ENCODE measurements at regions not wholly inside any gene's neighbourhood (a gene's known extent, or its start where the extent isn't known, plus 50 kb on each side); places are given as distances from the start of the nearest gene placed in this dataset.
"Not testable (repeated sequence)": the region's sequence is repeated elsewhere in the genome, so short reads cannot be mapped to it uniquely, and the experiment has no call there.

- Mint-ChIP-seq H3K27me3 (no peaks in the 10 kb centered on the region), H3K4me3 (no peak overlapping the region), H3K36me3 (no peaks in the 10 kb centered on the region), H3K4me1 (no peaks in the 10 kb centered on the region), H3K9me3 (ENCODE audit: low read depth) (no peaks in the 10 kb centered on the region), H3K27ac (no peak overlapping the region)
- DNase-seq: no peak
- ATAC-seq: no peak
- CTCF ChIA-PET: no interaction called here
Observed at GRCh38 chr9:106174346-106174745, 480.0 kb downstream of the TMEM38B start.

DNA sequence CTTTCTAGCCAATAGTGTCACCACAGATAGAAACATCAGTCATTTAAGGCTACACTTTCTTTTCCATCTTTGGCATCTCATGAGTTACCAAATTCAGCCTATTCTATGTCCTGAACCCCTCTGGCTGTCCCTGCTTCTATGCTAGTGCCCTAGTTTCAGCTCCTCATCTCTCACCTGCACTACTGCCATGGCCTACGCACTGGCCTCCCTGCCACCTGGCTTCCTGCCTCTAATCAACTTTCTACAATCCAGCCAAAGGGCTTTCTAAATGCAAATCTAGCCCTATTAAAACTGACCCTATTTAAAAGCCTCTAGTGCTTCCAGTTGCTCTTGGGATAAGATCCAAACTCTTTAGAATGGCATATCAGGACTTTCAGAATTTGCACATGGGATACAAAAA is 482.9 kb downstream of the TMEM38B start:
- Mint-ChIP-seq H3K4me3 (no peak overlapping the region), H3K27me3 (no peaks in the 10 kb centered on the region), H3K9me3 (ENCODE audit: low read depth) (no peaks in the 10 kb centered on the region), H3K4me1 (no peaks in the 10 kb centered on the region), H3K36me3 (no peaks in the 10 kb centered on the region), H3K27ac (no peak overlapping the region)
- DNase-seq (no peak), ATAC-seq (no peak)
- CTCF ChIA-PET: no interaction called here

DNA sequence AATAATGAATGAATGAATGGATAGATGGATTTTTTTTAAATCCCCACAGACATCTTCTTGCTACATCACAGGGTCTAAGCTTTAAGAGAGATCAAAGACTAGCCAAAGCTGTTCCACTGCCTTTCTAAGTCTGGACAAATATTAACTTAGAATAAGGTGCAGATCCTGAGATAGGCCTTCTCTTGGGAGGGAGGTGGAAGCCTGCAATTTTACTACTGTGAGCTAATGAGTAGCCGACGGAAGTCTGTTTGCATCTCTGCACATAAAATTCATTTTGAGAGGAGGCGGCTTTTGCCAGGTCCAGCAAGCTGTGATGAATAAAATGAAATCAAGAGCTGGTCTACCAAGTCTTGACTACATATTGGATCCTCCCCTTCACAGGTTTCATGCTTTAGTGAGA is 484.9 kb downstream of the TMEM38B start:
- Mint-ChIP-seq H3K27ac (no peak overlapping the region), H3K4me3 (no peak overlapping the region), H3K9me3 (ENCODE audit: low read depth) (no peaks in the 10 kb centered on the region), H3K4me1 (no peaks in the 10 kb centered on the region), H3K27me3 (no peaks in the 10 kb centered on the region), H3K36me3 (no peaks in the 10 kb centered on the region)
- no peak for DNase-seq
- CTCF ChIA-PET: no interaction called here
- no peak for ATAC-seq

- H3K9me3 Mint-ChIP-seq (ENCODE audit: low read depth); H3K4me1 Mint-ChIP-seq; CTCF ChIA-PET; ATAC-seq; H3K4me3 Mint-ChIP-seq; H3K36me3 Mint-ChIP-seq; DNase-seq; H3K27ac Mint-ChIP-seq; H3K27me3 Mint-ChIP-seq: not testable (repeated sequence)
Observed at GRCh38 chr9:106203815-106204516, 509.6 kb downstream of the TMEM38B start.

GRCh38 chr9:106207298-106207697 is 513.0 kb downstream of the TMEM38B start:
- CTCF ChIA-PET: no interaction called here
- ATAC-seq: no peak
- no peaks in the 10 kb centered on the region for H3K27me3 Mint-ChIP-seq
- no peak overlapping the region for H3K4me3 Mint-ChIP-seq
- H3K36me3 Mint-ChIP-seq: no peaks in the 10 kb centered on the region
- H3K27ac Mint-ChIP-seq: no peak overlapping the region
- DNase-seq: no peak
- peaks cover 8% of the 10 kb centered on the region for H3K9me3 Mint-ChIP-seq (ENCODE audit: low read depth)
- no peaks in the 10 kb centered on the region for H3K4me1 Mint-ChIP-seq

DNA sequence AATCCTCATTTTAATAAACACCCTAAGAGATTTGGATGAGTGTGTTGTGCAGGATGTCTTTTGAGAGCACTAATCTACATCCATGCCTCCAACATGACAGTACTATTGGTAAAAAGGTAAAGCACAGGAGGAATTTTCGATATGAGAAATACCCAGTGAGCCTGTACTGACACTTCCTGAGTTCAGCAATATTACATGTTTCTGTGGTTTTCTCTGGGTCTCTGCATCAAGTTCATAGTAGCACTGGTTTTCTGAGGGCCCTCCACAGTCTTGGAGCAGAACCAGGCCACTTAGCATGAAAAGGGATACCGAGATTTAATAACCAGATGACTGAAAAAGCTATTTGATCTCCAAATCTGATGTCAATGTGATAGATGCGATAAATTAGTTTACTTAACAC is 524.1 kb downstream of the TMEM38B start:
- no peak overlapping the region for H3K4me3 Mint-ChIP-seq
- ATAC-seq (no peak), DNase-seq (no peak)
- H3K27ac Mint-ChIP-seq: no peak overlapping the region
- H3K27me3 Mint-ChIP-seq: no peaks in the 10 kb centered on the region
- no peaks in the 10 kb centered on the region for H3K36me3 Mint-ChIP-seq
- CTCF ChIA-PET: no interaction called here
- H3K4me1 Mint-ChIP-seq: no peaks in the 10 kb centered on the region
- H3K9me3 Mint-ChIP-seq (ENCODE audit: low read depth): peaks cover 6% of the 10 kb centered on the region

DNA sequence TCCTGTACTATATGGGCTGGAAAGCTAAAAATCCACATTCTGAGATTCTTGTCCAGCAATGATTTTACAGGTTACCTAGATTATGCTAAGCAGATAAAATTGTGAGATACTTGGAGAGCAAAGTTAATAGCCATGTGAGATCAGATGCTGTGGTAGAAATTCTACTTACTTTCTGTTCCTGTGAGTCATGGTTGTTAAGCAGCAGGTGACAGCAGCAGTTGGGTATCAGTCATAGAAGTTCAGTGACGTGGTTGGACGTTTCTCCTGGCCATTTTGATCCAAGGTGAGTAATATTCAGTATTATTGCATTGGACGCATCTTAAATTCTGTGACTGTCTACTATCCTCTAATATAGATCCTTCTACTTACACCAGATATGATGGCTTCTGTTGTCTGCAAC is 524.5 kb downstream of the TMEM38B start:
- H3K36me3 Mint-ChIP-seq: no peaks in the 10 kb centered on the region
- H3K27ac Mint-ChIP-seq: no peak overlapping the region
- CTCF ChIA-PET: no interaction called here
- H3K4me3 Mint-ChIP-seq: no peak overlapping the region
- no peak for ATAC-seq
- H3K9me3 Mint-ChIP-seq (ENCODE audit: low read depth): peaks cover 4% of the 10 kb centered on the region
- DNase-seq: no peak
- H3K27me3 Mint-ChIP-seq: no peaks in the 10 kb centered on the region
- H3K4me1 Mint-ChIP-seq: no peaks in the 10 kb centered on the region

DNA sequence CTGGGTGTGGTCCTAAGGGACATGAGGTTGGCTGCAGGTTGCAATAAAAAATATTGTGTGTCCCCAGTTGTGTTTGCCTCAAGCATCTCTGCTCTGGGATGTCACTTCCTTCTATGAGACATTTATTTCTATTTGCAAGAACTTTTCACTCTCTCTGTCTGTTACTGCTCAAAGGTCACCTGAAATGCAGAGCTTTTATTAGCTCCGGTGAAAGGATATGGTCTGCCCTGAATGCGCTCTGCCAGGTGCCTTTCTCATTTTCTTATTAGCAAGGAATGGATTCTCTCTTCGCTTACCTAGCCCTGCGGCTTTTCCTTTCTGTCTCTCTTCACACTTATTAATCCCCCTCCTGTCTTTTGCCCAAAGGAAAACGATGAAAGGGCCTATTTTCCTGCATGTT is 526.1 kb downstream of the TMEM38B start:
- H3K36me3 Mint-ChIP-seq: no peaks in the 10 kb centered on the region
- H3K4me1 Mint-ChIP-seq: no peaks in the 10 kb centered on the region
- H3K27me3 Mint-ChIP-seq: no peaks in the 10 kb centered on the region
- DNase-seq (no peak), ATAC-seq (no peak)
- no peak overlapping the region for H3K27ac Mint-ChIP-seq
- no peak overlapping the region for H3K4me3 Mint-ChIP-seq
- peaks cover 4% of the 10 kb centered on the region for H3K9me3 Mint-ChIP-seq (ENCODE audit: low read depth)
- CTCF ChIA-PET: no interaction called here

DNA sequence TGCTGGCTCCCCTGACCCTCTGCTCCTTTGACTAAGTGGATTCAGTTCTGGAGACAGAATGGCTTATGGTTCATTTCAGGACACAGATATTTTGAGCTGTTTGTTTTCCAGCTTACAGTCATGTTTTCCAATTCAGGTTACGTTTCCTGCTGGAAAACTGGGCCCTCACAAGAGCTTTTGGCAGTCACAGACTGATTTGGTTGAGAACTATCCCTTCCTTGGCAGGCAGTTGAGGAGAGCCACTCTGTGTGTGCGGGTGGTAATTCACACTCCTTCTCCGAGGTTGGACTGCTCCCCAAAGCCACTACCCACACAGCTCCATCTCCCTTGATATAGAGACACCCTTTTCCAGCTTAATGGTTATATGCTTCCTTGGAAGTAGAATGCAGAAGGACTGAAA is 534.5 kb downstream of the TMEM38B start:
- Mint-ChIP-seq H3K27ac (no peak overlapping the region), H3K4me3 (no peak overlapping the region), H3K27me3 (no peaks in the 10 kb centered on the region), H3K9me3 (ENCODE audit: low read depth) (peaks cover 8% of the 10 kb centered on the region), H3K4me1 (no peaks in the 10 kb centered on the region), H3K36me3 (no peaks in the 10 kb centered on the region)
- CTCF ChIA-PET: no interaction called here
- no peak for DNase-seq
- ATAC-seq: no peak

DNA sequence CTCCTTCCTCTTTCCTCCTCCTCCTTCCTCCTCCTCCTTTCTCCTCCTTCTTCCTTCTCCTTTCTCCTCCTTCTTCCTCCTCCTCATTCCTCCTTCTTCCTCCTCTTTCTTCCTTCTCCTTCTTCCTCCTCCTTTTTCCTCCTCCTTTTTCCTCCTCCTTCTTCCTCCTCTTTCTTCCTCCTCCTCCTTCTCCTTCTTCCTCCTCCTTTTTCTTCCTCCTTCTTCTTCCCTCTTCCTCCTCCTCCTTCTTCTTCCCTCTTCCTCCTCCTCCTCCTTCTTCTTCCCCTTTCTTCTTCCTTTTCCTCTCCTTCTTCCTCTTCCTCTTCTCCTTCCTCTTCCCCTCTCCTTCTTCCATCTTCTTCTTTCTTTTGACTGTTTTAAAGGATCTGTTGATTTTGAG is 538.8 kb downstream of the TMEM38B start:
- ATAC-seq (no peak), DNase-seq (no peak)
- no peak overlapping the region for H3K4me3 Mint-ChIP-seq
- no peak overlapping the region for H3K27ac Mint-ChIP-seq
- no peaks in the 10 kb centered on the region for H3K4me1 Mint-ChIP-seq
- CTCF ChIA-PET: no interaction called here
- H3K27me3 Mint-ChIP-seq: no peaks in the 10 kb centered on the region
- H3K9me3 Mint-ChIP-seq (ENCODE audit: low read depth): peaks cover 5% of the 10 kb centered on the region
- no peaks in the 10 kb centered on the region for H3K36me3 Mint-ChIP-seq

GRCh38 chr9:106260908-106261307 is 566.6 kb downstream of the TMEM38B start:
- ATAC-seq, DNase-seq, H3K36me3 Mint-ChIP-seq, H3K4me3 Mint-ChIP-seq, H3K27ac Mint-ChIP-seq, H3K27me3 Mint-ChIP-seq, CTCF ChIA-PET, H3K4me1 Mint-ChIP-seq: not testable (repeated sequence)
- peaks cover 14% of the 10 kb centered on the region for H3K9me3 Mint-ChIP-seq (ENCODE audit: low read depth)

- H3K4me3 Mint-ChIP-seq: no peak overlapping the region
- no peaks in the 10 kb centered on the region for H3K4me1 Mint-ChIP-seq
- CTCF ChIA-PET: no interaction called here
- DNase-seq: no peak
- ATAC-seq: no peak
- no peak overlapping the region for H3K27ac Mint-ChIP-seq
- peaks cover 13% of the 10 kb centered on the region for H3K9me3 Mint-ChIP-seq (ENCODE audit: low read depth)
- no peaks in the 10 kb centered on the region for H3K27me3 Mint-ChIP-seq
- H3K36me3 Mint-ChIP-seq: no peaks in the 10 kb centered on the region
Observed at GRCh38 chr9:106277966-106278365, 583.6 kb downstream of the TMEM38B start.

- H3K9me3 Mint-ChIP-seq (ENCODE audit: low read depth): peaks cover 8% of the 10 kb centered on the region
- H3K27ac Mint-ChIP-seq: no peak overlapping the region
- no peak for ATAC-seq
- H3K4me3 Mint-ChIP-seq: no peak overlapping the region
- CTCF ChIA-PET: no interaction called here
- no peaks in the 10 kb centered on the region for H3K36me3 Mint-ChIP-seq
- no peaks in the 10 kb centered on the region for H3K27me3 Mint-ChIP-seq
- DNase-seq: no peak
- no peaks in the 10 kb centered on the region for H3K4me1 Mint-ChIP-seq
Observed at GRCh38 chr9:106283769-106284168, 579.2 kb upstream of the ZNF462 start.

DNA sequence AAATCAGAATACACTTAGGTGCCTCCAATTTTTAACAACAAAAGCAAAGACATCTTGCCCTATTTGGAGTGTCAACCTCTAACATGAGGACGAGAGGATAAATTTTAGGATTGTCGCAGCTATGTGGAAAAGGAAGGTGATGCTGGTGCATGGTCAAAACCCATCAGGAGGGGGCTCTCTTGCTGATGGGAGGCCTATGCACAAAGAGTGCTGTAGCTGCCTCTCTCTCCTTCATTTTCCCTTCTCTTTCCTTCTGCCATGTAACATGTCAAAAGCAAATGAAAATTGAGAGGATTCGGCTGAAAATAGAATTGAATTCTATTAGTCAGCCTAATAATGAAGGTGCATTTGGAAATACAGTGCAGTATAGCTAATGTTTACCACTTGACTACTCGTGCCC is 578.7 kb upstream of the ZNF462 start:
- Mint-ChIP-seq H3K4me1 (no peaks in the 10 kb centered on the region), H3K9me3 (ENCODE audit: low read depth) (peaks cover 12% of the 10 kb centered on the region)
- CTCF ChIA-PET: no interaction called here

DNA sequence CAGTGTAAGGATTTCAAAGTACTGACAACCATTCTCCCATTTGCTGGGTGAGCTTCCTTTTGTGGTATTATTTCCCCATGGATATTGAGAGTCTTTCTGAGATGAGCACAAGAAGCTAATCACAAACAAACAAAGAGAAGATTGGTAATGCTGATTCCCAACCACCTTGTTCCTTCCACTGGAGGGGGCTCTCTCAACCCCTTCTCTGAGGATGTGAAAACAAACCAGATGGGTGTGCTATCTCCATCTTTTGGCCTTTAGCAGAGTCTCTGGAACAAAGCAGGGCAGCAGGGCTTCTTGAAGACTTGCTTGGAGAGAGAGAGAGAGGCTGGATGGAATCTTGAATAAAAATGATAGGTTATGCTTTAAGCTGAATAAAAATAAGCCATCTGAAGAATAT is 576.7 kb upstream of the ZNF462 start:
- H3K27me3 Mint-ChIP-seq: no peaks in the 10 kb centered on the region
- CTCF ChIA-PET: no interaction called here
- H3K4me1 Mint-ChIP-seq: no peaks in the 10 kb centered on the region
- no peak overlapping the region for H3K4me3 Mint-ChIP-seq
- no peak for ATAC-seq
- H3K36me3 Mint-ChIP-seq: no peaks in the 10 kb centered on the region
- H3K27ac Mint-ChIP-seq: no peak overlapping the region
- peaks cover 15% of the 10 kb centered on the region for H3K9me3 Mint-ChIP-seq (ENCODE audit: low read depth)
- DNase-seq: no peak

More for the DNA sequence above, 578.7 kb upstream of the ZNF462 start:
- no peaks in the 10 kb centered on the region for H3K27me3 Mint-ChIP-seq
- no peak overlapping the region for H3K4me3 Mint-ChIP-seq
- ATAC-seq (no peak), DNase-seq (no peak)
- no peak overlapping the region for H3K27ac Mint-ChIP-seq
- no peaks in the 10 kb centered on the region for H3K36me3 Mint-ChIP-seq
